GM12874 (cell line): ENCODE measurements at regions not wholly inside any gene's neighbourhood (a gene's known extent, or its start where the extent isn't known, plus 50 kb on each side); places are given as distances from the start of the nearest gene placed in this dataset.

Source experiments
- TF ChIP-seq, protein P1 (sequence below): IDR thresholded peaks from 2 replicates; pipeline ENCODE4 v1.5.1; 2011; ENCODE audit warnings: low read depth, mild to moderate bottlenecking, control low read depth, low read length, moderate library complexity; ENCODE audit not compliant: insufficient read depth

DNA sequence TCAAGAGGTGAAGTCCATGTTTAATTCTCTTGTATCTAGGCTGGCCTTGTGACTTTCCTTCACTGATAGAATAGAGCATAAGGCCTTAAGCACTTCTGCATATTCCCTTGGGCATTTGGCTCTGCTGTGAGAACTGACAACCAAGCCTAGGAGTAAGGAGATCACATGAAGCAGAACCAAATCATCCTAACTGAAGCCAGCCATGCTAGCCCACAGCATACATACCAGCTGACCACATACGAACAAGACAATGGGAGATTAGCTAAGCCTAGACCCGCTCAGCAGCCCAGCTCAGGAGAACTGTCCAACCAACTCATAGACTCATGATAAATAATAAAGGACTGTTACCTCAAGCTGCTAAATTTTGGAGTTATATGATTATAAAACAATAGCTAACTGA is 114.6 kb upstream of the NEK7 start:
- TF ChIP-seq, protein P1, sequence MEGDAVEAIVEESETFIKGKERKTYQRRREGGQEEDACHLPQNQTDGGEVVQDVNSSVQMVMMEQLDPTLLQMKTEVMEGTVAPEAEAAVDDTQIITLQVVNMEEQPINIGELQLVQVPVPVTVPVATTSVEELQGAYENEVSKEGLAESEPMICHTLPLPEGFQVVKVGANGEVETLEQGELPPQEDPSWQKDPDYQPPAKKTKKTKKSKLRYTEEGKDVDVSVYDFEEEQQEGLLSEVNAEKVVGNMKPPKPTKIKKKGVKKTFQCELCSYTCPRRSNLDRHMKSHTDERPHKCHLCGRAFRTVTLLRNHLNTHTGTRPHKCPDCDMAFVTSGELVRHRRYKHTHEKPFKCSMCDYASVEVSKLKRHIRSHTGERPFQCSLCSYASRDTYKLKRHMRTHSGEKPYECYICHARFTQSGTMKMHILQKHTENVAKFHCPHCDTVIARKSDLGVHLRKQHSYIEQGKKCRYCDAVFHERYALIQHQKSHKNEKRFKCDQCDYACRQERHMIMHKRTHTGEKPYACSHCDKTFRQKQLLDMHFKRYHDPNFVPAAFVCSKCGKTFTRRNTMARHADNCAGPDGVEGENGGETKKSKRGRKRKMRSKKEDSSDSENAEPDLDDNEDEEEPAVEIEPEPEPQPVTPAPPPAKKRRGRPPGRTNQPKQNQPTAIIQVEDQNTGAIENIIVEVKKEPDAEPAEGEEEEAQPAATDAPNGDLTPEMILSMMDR, result no peak

DNA sequence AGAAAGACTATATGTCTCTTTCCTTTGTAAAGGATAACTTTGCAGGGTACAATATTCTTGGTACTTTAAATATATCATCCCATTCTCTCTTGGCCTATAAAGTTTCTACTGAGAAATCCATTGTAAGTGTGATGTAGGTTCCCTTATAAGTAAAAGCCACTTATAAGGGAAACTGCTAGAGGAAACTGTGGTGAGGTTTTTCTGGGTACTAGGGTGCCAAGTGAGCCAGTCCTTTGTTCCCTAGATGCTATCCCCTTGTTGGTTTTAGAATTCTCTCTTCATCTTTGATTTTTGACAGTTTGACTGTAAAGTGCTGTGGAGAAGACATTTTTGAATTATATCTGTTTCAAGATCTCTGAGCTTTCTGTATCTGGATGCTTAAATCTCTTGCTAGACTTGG is 108.9 kb upstream of the NEK7 start:
- TF ChIP-seq, protein P1, result no peak

DNA sequence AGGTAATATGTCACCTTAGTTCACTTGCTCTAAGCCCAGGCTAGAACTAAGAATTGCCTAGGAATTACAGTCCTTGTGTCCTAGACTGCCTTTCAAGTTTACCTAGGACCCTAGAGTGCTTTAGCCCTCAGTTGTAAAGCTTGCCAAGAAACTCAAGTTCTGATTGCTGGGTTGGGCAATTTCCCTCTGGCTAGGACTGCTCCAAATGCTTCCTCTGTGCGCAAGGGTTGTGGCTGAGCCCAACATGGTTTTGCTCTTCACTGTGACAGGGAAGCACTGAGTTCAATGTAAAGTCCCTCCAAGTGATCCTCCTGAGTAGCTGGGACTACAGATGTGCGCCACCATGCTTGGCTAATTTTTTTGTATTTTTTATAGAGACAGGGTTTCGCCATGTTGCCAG is 102.3 kb upstream of the NEK7 start:
- TF ChIP-seq, protein P1, result no peak

DNA sequence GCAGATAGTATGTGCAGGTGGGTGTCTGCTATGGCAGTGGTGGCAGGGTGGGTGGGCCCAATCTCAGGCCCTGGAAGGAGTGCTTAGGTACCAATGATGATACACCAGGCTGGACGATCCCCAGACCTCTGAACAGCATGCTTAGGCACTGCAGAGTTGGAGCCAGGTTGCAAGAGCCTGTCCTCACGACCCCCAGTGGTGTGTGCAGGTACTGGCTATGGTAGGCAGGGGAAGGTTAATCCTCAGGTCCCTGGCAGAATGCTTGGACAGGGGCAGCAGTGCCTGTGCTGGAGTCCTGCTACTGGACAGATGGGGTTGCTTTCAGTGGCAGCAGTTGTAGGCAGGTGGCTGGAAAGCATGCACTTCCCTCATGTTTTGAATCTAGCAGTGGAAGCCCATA is 100.5 kb upstream of the NEK7 start:
- TF ChIP-seq, protein P1, result peak; percentile 55; the same call in 1 of the 2 replicates

DNA sequence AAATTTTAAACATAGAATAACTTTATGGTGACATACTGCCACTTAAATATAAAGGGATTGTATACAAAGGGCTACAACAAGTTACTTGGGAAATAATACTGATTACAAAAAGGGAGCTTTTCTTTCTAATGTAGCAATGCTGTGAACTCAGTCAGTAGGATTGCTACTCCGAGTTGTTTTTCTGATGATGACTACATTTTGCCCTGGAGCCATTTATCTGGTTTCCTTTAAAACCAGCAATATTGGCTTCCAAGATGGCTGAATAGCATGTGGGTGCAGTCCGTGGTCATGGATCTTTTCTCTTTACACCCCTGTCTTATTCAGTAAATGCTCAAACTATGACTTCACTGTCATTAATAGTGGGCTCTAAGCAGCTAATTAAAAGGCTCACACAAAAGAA is 92.6 kb upstream of the NEK7 start:
- TF ChIP-seq, protein P1, result no peak

DNA sequence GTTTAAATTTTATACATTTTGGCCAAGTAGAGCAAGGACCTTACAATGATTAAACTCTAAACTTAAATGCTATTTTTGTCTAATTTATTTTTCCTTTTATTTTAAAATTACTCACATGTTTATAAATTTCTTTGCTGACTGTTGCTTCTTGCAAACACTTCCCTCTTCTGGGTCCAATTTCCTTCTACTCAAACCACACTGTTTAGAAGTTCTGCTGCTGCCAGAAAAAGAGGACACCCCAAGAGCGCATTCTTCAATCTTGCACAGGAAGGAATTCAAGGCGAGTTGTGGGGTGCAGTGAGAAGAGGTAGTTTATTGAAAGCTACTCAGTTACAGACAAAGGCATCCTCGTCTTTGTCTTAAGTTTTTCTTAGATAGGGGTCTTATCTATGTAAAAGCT is 88.5 kb upstream of the NEK7 start:
- TF ChIP-seq, protein P1, result no peak

DNA sequence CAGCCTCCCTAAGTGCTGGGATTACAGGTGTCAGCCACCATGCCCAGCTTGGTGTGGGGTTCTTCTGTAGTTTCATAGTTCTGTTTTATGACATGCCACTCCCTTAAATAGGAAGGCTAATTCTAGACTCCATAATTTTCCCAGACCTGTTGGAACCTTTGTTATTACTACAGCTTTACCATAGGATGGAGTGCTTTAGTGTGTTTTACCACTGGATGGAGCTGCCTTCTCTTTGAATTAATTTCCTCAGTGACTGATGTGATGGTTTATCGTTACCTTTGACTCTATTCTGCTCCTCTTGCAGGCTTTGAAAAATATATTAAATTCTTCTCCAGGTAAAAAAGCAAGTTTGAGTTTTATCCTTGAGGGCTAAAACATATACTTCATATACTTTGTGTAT is 84.6 kb upstream of the NEK7 start:
- TF ChIP-seq, protein P1, result no peak

DNA sequence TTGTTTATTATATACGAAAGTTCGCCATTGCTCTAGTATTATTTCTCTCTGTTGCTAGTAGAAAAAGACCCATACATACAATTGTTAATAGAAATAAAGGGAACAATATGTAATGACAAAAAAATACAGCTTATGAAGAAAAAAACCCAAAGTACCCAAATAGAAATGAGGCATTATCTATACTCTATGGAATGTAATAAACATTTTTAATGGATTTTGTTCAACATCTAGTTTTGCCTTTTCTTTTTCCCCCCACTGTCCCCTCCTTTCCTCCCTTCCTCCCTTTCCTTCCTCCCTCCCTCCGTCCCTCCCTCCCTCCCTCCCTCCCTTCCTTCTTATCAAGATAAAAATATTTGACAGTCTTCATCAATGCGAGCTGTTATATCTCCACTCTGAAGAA is 81.5 kb upstream of the NEK7 start:
- TF ChIP-seq, protein P1, result no peak
